Lung (tissue), 11 donors: ENCODE measurements at regions not wholly inside any gene's neighbourhood (a gene's known extent, or its start where the extent isn't known, plus 50 kb on each side); places are given as distances from the start of the nearest gene placed in this dataset.

Experiments used
- ATAC-seq: fragments of 200-7000 bp; cut with Tn5 transposase; one replicate; pipeline ENCODE4 v1.9.1; 2020; ENCODE audit warnings: moderate number of reproducible peaks; ENCODE audit not compliant: insufficient read depth, low FRiP score
- DNase-seq, 3 donors: peaks; one replicate each; pipeline ENCODE4 v3.0.0-alpha.2; 2013 to 2017
- H3K27ac ChIP-seq, 2 donors: one replicate each; pipeline ENCODE4 v1.5.1; 2013; ENCODE audit warnings: mild to moderate bottlenecking in 2 of 2, moderate library complexity in 2 of 2, control low read depth in 1 of 2, inconsistent platforms in 1 of 2, low read depth in 1 of 2, low read length in 1 of 2
- H3K27me3 ChIP-seq, 3 donors: one replicate each; pipeline ENCODE4 v1.5.1; 2013; ENCODE audit warnings: low read length in 2 of 3; ENCODE audit not compliant: control insufficient read depth in 3 of 3, insufficient read depth in 3 of 3
- H3K36me3 ChIP-seq, 4 donors: one replicate each; pipeline ENCODE4 v1.5.1; 2013; ENCODE audit warnings: low read length in 4 of 4, mild to moderate bottlenecking in 1 of 4, moderate library complexity in 1 of 4; ENCODE audit not compliant: control insufficient read depth in 4 of 4, insufficient read depth in 4 of 4
- H3K4me1 ChIP-seq, 5 donors: one replicate each; pipeline ENCODE4 v1.5.1; 2013; ENCODE audit warnings: low read length in 5 of 5, mild to moderate bottlenecking in 2 of 5, moderate library complexity in 1 of 5; ENCODE audit not compliant: control insufficient read depth in 5 of 5, insufficient read depth in 5 of 5
- H3K4me3 ChIP-seq: one replicate; pipeline ENCODE4 v1.5.1; 2013; ENCODE audit warnings: mild to moderate bottlenecking, control low read depth, moderate library complexity
- H3K9ac ChIP-seq, 2 donors: one replicate each; pipeline ENCODE4 v1.5.1; 2013; ENCODE audit warnings: low read length in 2 of 2, control low read depth in 1 of 2; ENCODE audit not compliant: insufficient read depth in 1 of 2
- H3K9me3 ChIP-seq, 4 donors: one replicate each; pipeline ENCODE4 v1.5.1; 2013; ENCODE audit warnings: low read length in 3 of 4, mild to moderate bottlenecking in 1 of 4, moderate library complexity in 1 of 4; ENCODE audit not compliant: control insufficient read depth in 4 of 4, insufficient read depth in 3 of 4
- CTCF ChIP-seq: IDR thresholded peaks from 2 replicates; pipeline ENCODE4 v1.5.1; 2012; ENCODE audit warnings: mild to moderate bottlenecking; ENCODE audit errors: control extremely low read depth, extremely low read depth
- WGBS, 2 donors: extraction: QIAGEN DNeasy Blood & Tissue Kit; methylation state at CpG; one replicate each; pipeline ENCODE4 v1.1.7; 2013; 5-methylcytosine and 5-hydroxymethylcytosine counted together
- donor health status: control.
- donor health status: control.
- donor health status: Bipolar disorder and iron deficiency.
- donor health status: healthy.
- donor health status: DM: yes; HTN: yes; CAD: no.

- no peak for ATAC-seq
- peak in 2 of 3 donors; percentile 78 to 85 for DNase-seq
- Histone ChIP-seq H3K27ac (no peak overlapping the region), H3K36me3 (no peaks in the 10 kb centered on the region), H3K4me1 (peaks cover 0 to 51% (median 5%) of the 10 kb centered on the region in 5 donors), H3K9ac (no peak overlapping the region), H3K9me3 (peaks cover 0 to 2% (median 0%) of the 10 kb centered on the region in 4 donors), H3K4me3 (no peak overlapping the region), H3K27me3 (no peaks in the 10 kb centered on the region)
- WGBS, 2 donors, result 77 to 86% methylated on average over 6 of the region's 6 CpGs
- TF ChIP-seq CTCF, result no peak
These were observed 159.1 kb upstream of the RAB4A start for GRCh38 chr1:229111703-229112319.

DNA sequence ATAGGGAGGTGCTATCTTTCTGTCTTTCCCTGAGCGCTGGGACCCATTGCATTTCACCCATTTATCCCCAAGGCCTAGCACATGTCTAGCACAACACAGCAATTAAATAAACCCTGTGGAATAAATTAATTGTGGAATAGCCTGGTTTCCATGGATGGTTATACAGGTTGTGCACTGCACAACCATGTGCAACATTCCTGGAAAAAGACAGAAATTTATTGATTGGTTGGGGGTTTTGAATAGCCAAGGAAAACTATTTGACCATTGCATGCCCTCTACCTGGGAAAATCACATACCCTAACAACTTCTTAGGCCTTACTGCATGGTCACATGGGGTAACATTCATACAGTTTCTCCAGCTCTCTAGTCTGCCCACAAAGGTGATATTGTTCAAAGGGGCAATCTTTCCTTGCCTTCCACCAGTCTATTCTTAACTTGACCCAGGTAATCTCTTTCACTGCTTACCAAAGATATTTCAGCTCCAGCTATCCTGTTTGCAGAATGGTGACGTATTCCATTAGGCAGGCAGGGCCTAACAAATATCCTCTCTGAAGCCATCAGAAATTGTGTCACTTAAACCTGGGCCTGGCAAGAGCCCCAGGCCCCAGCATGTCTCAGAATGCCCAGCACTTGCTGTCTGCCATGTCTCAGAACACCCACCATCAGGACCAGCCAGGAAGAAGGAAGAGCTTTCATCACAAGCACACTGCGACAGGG lies 157.9 kb upstream of the RAB4A start:
- peaks cover 0 to 2% (median 0%) of the 10 kb centered on the region in 4 donors for H3K9me3 ChIP-seq
- TF ChIP-seq CTCF, result no peak
- no peaks in the 10 kb centered on the region for H3K36me3 ChIP-seq
- H3K9ac ChIP-seq, result no peak overlapping the region
- WGBS, 2 donors, result 95 to 96% methylated on average over 3 of the region's 3 CpGs
- H3K4me1 ChIP-seq, result peaks cover 0 to 63% (median 14%) of the 10 kb centered on the region in 5 donors
- no peak overlapping the region for H3K4me3 ChIP-seq
- no peak overlapping the region for H3K27ac ChIP-seq
- H3K27me3 ChIP-seq, result no peaks in the 10 kb centered on the region
- DNase-seq, result no peak
- no peak for ATAC-seq

DNA sequence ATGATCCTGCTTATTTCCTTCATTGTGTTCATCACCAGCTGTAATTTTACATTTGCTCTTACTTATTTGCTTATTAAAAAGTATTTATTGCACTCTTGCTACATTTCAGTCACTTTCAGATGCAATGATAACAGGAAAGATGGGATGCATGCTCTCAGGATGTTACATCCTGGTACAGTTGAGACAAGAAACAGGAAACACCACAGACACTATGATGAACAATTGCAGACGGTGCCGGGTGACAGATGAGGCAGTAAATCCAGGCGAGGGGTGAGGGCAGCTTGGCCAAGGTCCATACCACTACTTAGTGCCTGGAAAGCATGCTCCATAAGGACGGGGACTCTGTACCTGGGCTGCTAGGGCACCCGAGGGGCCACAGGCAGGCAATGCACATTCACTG lies 156.6 kb upstream of the RAB4A start:
- WGBS, 2 donors, result 33 to 42% methylated on average over 5 of the region's 5 CpGs
- Histone ChIP-seq H3K4me3 (no peak overlapping the region), H3K4me1 (peaks cover 0 to 58% (median 14%) of the 10 kb centered on the region in 5 donors), H3K27me3 (no peaks in the 10 kb centered on the region), H3K36me3 (no peaks in the 10 kb centered on the region), H3K27ac (no peak overlapping the region), H3K9ac (no peak overlapping the region), H3K9me3 (no peaks in the 10 kb centered on the region)
- peak; percentile 47 to 69 (median 47) for DNase-seq
- no peak for TF ChIP-seq CTCF
- no peak for ATAC-seq
